Astrocyte (in vitro differentiated cells and primary cell): ENCODE measurements at regions not wholly inside any gene's neighbourhood (a gene's known extent, or its start where the extent isn't known, plus 50 kb on each side); places are given as distances from the start of the nearest gene placed in this dataset.
A peak's percentile ranks its signal among the peaks of the same experiment; 100 is the strongest.

Experiments used
- EZH2 ChIP-seq: IDR thresholded peaks from 2 replicates; pipeline ENCODE4 v1.6.1; 2012; ENCODE audit warnings: mild to moderate bottlenecking, low read length, inconsistent platforms; ENCODE audit not compliant: insufficient read depth
- TF ChIP-seq, protein P1 (sequence below): IDR thresholded peaks from 2 replicates; pipeline ENCODE4 v1.5.1; 2011; ENCODE audit warnings: low read depth, mild to moderate bottlenecking, inconsistent platforms, low read length, moderate library complexity; ENCODE audit not compliant: insufficient read depth

DNA sequence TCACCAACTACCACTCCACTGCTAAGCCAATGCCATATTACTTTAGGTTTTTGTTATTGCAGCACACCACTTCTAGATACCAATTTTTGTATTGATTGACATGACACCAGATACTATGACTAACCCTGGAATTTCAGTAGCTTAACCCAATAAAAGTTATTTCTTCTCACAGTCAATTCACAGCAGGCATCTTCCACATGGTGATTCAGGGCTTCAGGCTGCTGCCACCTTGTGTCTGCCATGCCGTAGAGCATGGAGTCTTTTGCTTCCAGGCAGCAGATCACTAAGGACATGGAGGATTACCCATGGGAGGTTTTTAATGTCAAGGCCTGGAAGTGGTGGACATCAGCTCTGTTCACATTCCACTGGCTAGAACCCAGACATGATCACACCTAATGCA, 56.4 kb upstream of the LTA4H start:
- TF ChIP-seq, protein P1, sequence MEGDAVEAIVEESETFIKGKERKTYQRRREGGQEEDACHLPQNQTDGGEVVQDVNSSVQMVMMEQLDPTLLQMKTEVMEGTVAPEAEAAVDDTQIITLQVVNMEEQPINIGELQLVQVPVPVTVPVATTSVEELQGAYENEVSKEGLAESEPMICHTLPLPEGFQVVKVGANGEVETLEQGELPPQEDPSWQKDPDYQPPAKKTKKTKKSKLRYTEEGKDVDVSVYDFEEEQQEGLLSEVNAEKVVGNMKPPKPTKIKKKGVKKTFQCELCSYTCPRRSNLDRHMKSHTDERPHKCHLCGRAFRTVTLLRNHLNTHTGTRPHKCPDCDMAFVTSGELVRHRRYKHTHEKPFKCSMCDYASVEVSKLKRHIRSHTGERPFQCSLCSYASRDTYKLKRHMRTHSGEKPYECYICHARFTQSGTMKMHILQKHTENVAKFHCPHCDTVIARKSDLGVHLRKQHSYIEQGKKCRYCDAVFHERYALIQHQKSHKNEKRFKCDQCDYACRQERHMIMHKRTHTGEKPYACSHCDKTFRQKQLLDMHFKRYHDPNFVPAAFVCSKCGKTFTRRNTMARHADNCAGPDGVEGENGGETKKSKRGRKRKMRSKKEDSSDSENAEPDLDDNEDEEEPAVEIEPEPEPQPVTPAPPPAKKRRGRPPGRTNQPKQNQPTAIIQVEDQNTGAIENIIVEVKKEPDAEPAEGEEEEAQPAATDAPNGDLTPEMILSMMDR, result peak; percentile 3
- TF ChIP-seq EZH2, result no peak
